GM10847 (cell line): ENCODE measurements at regions not wholly inside any gene's neighbourhood (a gene's known extent, or its start where the extent isn't known, plus 50 kb on each side); places are given as distances from the start of the nearest gene placed in this dataset.

ENCODE experiments used
- POLR2A ChIP-seq: IDR thresholded peaks from 2 replicates; pipeline ENCODE4 v1.6.1; 2011; ENCODE audit not compliant: insufficient read length; ENCODE audit errors: extremely low read depth

- TF ChIP-seq POLR2A = no peak
Observed at GRCh38 chr12:131457331-131458047, 253.4 kb upstream of the SFSWAP start.

GRCh38 chr12:131458048-131458374 lies 252.9 kb upstream of the SFSWAP start:
- no peak for TF ChIP-seq POLR2A

- TF ChIP-seq POLR2A = no peak
Observed at GRCh38 chr12:131458931-131459772, 251.7 kb upstream of the SFSWAP start.

- TF ChIP-seq POLR2A = no peak
Observed at GRCh38 chr12:131459773-131460365, 251.0 kb upstream of the SFSWAP start.

- no peak for TF ChIP-seq POLR2A
Observed at GRCh38 chr12:131460520-131460919, 250.4 kb upstream of the SFSWAP start.

- TF ChIP-seq POLR2A = no peak
Observed at GRCh38 chr12:131461096-131461495, 249.8 kb upstream of the SFSWAP start.

- no peak for TF ChIP-seq POLR2A
Observed at GRCh38 chr12:131463174-131463573, 247.7 kb upstream of the SFSWAP start.

GRCh38 chr12:131464081-131464480 lies 246.8 kb upstream of the SFSWAP start:
- no peak for TF ChIP-seq POLR2A

- TF ChIP-seq POLR2A = no peak
Observed at GRCh38 chr12:131466306-131466705, 244.6 kb upstream of the SFSWAP start.

GRCh38 chr12:131466932-131467331 lies 244.0 kb upstream of the SFSWAP start:
- no peak for TF ChIP-seq POLR2A

GRCh38 chr12:131468206-131468605 lies 242.7 kb upstream of the SFSWAP start:
- TF ChIP-seq POLR2A = no peak

- TF ChIP-seq POLR2A = no peak
Observed at GRCh38 chr12:131471271-131471905, 239.5 kb upstream of the SFSWAP start.

- TF ChIP-seq POLR2A = no peak
Observed at GRCh38 chr12:131471946-131472732, 238.8 kb upstream of the SFSWAP start.

- TF ChIP-seq POLR2A = no peak
Observed at GRCh38 chr12:131473261-131473660, 237.6 kb upstream of the SFSWAP start.
